ENCODE measurements at regions not wholly inside any gene's neighbourhood (a gene's known extent, or its start where the extent isn't known, plus 50 kb on each side); places are given as distances from the start of the nearest gene placed in this dataset.

- intact Hi-C loops (cut with DNase I): no loop called here
- TF ChIP-seq, protein P1, sequence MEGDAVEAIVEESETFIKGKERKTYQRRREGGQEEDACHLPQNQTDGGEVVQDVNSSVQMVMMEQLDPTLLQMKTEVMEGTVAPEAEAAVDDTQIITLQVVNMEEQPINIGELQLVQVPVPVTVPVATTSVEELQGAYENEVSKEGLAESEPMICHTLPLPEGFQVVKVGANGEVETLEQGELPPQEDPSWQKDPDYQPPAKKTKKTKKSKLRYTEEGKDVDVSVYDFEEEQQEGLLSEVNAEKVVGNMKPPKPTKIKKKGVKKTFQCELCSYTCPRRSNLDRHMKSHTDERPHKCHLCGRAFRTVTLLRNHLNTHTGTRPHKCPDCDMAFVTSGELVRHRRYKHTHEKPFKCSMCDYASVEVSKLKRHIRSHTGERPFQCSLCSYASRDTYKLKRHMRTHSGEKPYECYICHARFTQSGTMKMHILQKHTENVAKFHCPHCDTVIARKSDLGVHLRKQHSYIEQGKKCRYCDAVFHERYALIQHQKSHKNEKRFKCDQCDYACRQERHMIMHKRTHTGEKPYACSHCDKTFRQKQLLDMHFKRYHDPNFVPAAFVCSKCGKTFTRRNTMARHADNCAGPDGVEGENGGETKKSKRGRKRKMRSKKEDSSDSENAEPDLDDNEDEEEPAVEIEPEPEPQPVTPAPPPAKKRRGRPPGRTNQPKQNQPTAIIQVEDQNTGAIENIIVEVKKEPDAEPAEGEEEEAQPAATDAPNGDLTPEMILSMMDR (IDR thresholded peaks at IDR 0.05): no peak
- no peak for TF ChIP-seq POLR2A (IDR thresholded peaks at IDR 0.05)
Observed at GRCh38 chr4:186345184-186345583, 79.2 kb downstream of the F11 start.

GRCh38 chr4:186342582-186342981 lies 76.6 kb downstream of the F11 start:
- Histone ChIP-seq H3K27me3 (no peaks in the 10 kb centered on the region), H3K36me3 (no peaks in the 10 kb centered on the region), H3K4me1 (no peaks in the 10 kb centered on the region), H3K9me3 (no peaks in the 10 kb centered on the region), H3K27ac (no peak overlapping the region), H3K4me3 (replicated peaks in 1 of 3) (no peak overlapping the region)
- intact Hi-C loops (cut with DNase I): no loop called here
- TF ChIP-seq, protein P1 (IDR thresholded peaks at IDR 0.05): no peak
- no peak for TF ChIP-seq POLR2A (IDR thresholded peaks at IDR 0.05)
- DNase-seq: no peak
- 88 to 93% methylated on average over 5 of the region's 5 CpGs for WGBS, 2 donors

More at GRCh38 chr4:186345184-186345583, 79.2 kb downstream of the F11 start:
- Histone ChIP-seq H3K27me3 (no peaks in the 10 kb centered on the region), H3K4me3 (replicated peaks in 1 of 3) (no peak overlapping the region), H3K27ac (no peak overlapping the region), H3K9me3 (no peaks in the 10 kb centered on the region), H3K4me1 (no peaks in the 10 kb centered on the region), H3K36me3 (no peaks in the 10 kb centered on the region)
- DNase-seq: no peak
- WGBS, 2 donors: 67 to 74% methylated on average over 3 of the region's 3 CpGs

DNA sequence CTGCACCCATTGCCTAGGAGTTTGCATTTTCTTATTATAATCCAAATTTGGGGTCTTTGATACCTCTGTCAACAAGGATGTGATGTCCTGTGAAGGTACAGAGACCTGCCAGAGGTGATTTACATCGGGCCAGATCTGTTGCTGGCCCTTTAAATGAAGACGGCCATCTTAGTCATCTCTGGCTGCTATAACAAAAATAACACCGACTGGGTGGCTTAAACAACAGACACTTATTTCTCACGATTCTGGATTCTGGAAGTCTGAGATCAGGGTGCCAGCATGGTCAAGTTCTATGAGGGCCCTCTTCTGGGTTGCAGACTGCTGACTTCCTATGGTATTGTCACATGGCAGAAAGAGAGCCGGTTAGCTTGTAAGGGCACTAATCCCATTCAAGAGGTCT lies 75.7 kb downstream of the F11 start:
- no peak overlapping the region for H3K27ac ChIP-seq
- no peak for DNase-seq
- no peaks in the 10 kb centered on the region for H3K9me3 ChIP-seq
- no peaks in the 10 kb centered on the region for H3K27me3 ChIP-seq
- no peaks in the 10 kb centered on the region for H3K36me3 ChIP-seq
- no peaks in the 10 kb centered on the region for H3K4me1 ChIP-seq
- TF ChIP-seq POLR2A (IDR thresholded peaks at IDR 0.05): no peak
- TF ChIP-seq, protein P1 (IDR thresholded peaks at IDR 0.05): no peak
- no peak overlapping the region for H3K4me3 ChIP-seq (replicated peaks in 1 of 3)
- intact Hi-C loops (cut with DNase I): no loop called here
- 82 to 88% methylated on average over 5 of the region's 5 CpGs for WGBS, 2 donors
